ENCODE measurements at regions not wholly inside any gene's neighbourhood (a gene's known extent, or its start where the extent isn't known, plus 50 kb on each side); places are given as distances from the start of the nearest gene placed in this dataset.

DNA sequence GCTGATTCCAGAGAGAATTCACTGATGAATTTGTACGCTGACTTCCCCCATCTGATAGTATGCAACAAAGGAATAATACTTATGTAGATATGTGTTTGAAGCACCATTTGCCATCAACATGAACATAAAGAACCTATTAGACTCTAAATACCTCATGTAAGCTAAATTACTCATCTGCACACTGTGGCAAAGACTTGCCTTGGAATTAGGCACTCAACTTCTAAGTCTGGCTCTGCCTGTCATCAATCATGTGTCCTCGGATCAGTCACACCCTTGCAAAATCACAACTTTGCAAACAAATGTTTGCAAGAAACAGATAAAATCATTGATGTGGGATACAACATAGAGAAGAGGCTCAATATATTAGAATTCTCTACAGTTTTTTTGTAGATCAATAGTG lies 169.9 kb upstream of the LDB2 start:
- no peak for DNase-seq (ENCODE audit: low read depth in 1 of 2, low spot score in 1 of 2)

DNA sequence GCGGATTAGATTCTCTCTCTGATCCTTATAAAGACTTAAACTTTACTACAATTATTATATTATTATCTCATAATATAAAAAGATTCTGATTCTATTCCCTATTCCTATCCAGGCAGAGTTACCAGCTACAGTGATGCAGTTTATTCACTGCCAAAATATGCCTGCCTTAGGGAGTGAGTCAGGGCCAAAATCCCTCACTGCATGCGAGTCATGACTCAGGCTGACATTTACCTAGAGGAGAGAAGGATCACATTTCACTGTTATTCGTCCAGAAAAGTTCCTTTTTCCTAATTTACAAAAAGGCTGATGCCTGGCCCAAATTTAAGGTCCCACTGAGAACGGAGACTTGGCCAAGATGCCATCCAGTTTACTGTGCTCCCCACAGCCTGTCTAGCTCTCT lies 168.5 kb upstream of the LDB2 start:
- no peak for DNase-seq (ENCODE audit: low read depth in 1 of 2, low spot score in 1 of 2)

DNA sequence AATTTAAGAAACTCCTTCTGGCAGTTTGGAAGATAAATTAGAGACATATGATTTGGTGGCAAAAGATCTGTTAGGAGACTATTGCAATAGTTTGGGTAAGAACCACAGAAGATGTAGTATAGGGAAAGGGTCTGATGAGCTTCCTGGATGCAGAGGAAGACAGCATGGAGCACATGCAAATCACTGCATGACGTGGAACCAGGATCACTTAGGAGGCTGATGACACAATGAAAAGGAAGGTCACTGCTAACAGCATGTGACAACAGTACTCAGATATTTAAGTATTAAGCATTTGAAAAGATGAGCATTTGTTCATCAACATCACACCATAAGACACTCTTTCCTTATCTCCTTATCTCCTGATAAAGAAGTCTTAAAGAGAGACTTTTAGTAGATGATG lies 167.8 kb upstream of the LDB2 start:
- DNase-seq (ENCODE audit: low read depth in 1 of 2, low spot score in 1 of 2) = no peak

- no peak for DNase-seq (ENCODE audit: low read depth in 1 of 2, low spot score in 1 of 2)
Measured at GRCh38 chr4:17065821-17066220, 167.4 kb upstream of the LDB2 start.

DNA sequence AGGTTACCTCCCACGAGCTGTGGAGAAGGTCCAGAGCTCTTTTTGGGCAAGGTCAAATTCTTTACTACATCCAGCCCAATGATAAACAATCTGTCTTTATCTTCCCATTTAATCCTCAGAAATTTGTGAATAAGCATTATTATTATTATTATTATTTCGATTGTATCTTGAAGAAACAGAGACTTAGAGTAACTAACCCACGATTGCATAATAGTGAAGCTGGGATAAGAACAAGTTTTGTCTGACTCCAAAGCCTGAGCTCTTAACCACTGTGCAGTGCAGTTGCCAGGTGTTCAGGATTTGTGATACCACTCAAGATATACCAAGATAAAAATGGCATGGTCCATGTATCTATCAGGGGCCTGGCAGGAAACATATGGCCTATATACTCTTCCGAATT lies 166.5 kb upstream of the LDB2 start:
- no peak for DNase-seq (ENCODE audit: low read depth in 1 of 2, low spot score in 1 of 2)

GRCh38 chr4:17063888-17064287 lies 165.4 kb upstream of the LDB2 start:
- DNase-seq (ENCODE audit: low read depth in 1 of 2, low spot score in 1 of 2) = no peak

DNA sequence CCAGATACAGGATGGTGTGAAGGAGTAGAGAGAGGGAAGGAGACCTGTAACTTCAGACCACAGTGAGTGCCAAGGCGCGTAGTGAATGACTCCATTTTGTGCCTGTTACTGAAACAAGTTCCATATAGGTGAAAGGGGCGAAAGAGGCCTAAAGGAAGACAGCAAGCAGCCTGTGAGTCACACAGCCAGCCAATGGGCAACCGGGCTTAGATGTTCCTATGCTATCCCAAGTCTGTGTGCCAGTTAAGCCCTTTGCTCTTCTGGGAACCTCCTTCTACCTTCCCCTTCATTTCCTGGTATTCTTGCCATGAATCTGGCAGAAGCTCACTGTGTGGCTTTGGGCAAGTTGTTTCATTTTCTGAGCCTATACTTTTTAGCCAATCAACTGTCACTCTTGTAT lies 161.8 kb upstream of the LDB2 start:
- no peak for DNase-seq (ENCODE audit: low read depth in 1 of 2, low spot score in 1 of 2)

GRCh38 chr4:17058916-17059741 lies 160.7 kb upstream of the LDB2 start:
- DNase-seq (ENCODE audit: low read depth in 1 of 2, low spot score in 1 of 2) = no peak

GRCh38 chr4:17058536-17058915 lies 160.1 kb upstream of the LDB2 start:
- DNase-seq (ENCODE audit: low read depth in 1 of 2, low spot score in 1 of 2) = no peak

DNA sequence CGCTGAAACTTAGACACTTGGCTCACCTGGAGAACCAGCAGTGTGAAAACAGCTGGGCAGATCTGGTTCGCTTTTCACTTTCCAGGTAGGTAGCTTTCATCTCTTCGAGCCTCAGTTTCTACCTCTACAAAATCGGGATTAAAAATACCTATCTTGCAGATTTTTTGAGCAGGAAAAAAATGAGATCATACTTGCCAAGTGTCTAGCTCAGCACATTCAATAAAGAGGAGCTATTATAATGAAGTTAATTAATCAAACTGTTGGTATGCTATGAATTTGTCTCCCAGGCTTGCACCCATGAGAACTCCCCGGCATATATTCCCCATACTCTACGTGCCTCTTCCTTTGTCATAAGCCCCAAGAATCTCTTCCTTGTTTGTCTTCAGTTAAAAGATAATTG lies 158.6 kb upstream of the LDB2 start:
- DNase-seq (ENCODE audit: low read depth in 1 of 2, low spot score in 1 of 2) = no peak

GRCh38 chr4:17055788-17056187 lies 157.3 kb upstream of the LDB2 start:
- no peak for DNase-seq (ENCODE audit: low read depth in 1 of 2, low spot score in 1 of 2)

GRCh38 chr4:17045866-17046265 lies 147.4 kb upstream of the LDB2 start:
- DNase-seq (ENCODE audit: low read depth in 1 of 2, low spot score in 1 of 2) = no peak

DNA sequence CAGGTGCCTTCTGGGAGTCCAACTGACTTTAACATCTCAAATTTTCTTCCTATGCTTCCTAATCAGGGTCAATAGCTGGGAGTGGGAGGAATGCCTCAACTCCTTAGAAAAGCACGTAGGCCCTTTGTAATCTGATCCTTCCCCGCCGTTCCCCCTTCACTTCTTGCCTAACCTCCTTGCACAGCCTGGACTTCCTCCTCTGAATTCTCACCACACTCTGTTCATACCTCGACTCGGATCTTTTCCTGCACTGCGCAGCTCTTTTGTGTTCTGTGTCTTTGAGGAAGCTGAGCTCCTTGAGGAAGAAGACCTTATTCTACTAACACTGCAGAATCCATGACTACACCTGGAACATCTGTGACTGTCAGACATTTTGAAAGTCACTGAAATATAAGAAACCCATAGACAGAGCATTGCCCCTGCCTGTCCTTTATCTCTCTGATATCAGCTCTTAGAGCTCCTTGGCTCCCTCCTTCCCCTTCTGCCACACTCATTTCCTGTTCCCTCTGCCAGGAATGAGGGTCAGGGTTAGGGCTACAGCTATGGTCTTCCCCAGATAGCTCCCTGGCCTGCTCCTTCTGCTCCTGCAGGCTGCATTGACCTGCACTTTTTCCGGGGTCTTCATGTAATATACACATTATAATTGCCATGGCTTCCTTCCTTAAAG lies 140.2 kb upstream of the LDB2 start:
- no peak for DNase-seq (ENCODE audit: low read depth in 1 of 2, low spot score in 1 of 2)

GRCh38 chr4:17033768-17034181 lies 135.3 kb upstream of the LDB2 start:
- DNase-seq (ENCODE audit: low read depth in 1 of 2, low spot score in 1 of 2) = no peak

DNA sequence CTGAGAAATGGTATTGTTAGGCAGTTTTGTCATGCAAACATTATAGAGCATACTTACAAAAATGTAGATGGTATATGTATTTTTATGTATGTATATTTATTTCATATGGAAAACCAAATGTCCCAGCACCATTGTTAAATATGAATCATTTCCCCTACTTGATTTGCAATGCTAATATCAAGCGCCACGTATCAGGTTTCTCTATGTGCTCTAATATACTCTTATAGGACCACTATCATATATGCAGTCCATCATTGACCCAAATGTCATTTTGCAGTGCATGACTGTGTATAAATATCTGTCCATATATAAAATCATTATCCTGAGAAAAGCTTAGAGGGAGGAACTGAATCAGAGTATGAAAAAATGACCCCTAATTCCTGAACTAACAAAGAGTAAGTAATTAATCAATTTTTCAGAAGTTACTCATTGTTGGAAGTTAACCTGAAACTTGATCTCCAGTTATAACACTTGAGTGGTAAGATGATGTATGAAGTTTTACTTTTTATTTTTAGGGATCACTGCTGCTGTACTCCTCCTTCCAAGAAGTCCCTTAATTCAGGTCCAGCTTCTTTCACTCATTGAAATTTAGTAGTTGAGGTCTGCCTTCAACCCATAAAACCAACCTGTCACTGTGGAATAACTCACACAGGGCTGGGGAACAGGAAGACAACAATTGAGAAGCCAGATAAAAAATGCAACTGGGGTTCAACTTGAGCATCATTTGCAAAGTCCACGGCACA lies 134.8 kb upstream of the LDB2 start:
- DNase-seq (ENCODE audit: low read depth in 1 of 2, low spot score in 1 of 2) = no peak

- no peak for DNase-seq (ENCODE audit: low read depth in 1 of 2, low spot score in 1 of 2)
Measured at GRCh38 chr4:17030543-17030942, 132.1 kb upstream of the LDB2 start.

- DNase-seq (ENCODE audit: low read depth in 1 of 2, low spot score in 1 of 2) = no peak
Measured at GRCh38 chr4:17029964-17030363, 131.5 kb upstream of the LDB2 start.

DNA sequence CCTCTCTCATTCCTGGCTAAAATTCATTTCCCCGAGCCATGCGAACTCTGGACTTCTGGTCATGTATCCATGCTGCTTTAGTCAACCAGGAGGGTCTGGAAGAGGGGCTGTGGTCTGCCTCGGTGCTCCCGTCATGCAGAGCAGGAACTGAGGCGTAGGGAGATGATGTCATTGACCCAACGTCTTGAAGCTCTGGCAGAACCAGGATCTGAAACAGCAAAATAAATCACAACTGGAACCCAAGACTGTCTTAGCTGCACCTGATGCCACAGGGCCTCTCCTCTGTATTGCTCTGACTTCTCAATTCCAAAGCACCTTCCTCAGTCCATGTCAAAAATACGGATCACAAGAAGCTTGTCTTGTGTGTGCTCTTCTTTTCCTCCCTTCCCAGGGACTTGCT lies 131.0 kb upstream of the LDB2 start:
- no peak for DNase-seq (ENCODE audit: low read depth in 1 of 2, low spot score in 1 of 2)

- no peak for DNase-seq (ENCODE audit: low read depth in 1 of 2, low spot score in 1 of 2)
Measured at GRCh38 chr4:17027495-17027894, 129.1 kb upstream of the LDB2 start.

DNA sequence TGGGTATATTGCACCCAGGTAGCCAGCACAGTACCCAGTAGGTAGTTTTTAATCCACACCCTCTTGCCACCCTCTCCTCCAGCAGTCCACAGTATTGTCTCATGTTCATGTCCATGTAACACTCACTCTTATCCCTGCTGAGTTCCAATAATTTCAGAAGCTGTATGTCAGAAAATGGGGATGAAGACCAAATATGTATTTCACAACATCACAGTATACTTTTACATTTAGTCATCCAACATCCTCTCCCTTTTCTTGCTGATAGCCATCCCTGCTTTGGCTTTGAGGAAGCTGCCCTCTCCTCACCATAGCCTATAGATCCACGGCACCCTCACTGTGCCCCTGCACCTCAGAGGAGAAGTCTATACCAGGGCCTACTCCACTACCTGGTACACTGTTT lies 126.0 kb upstream of the LDB2 start:
- no peak for DNase-seq (ENCODE audit: low read depth in 1 of 2, low spot score in 1 of 2)

GRCh38 chr4:17020901-17021300 lies 122.5 kb upstream of the LDB2 start:
- DNase-seq (ENCODE audit: low read depth in 1 of 2, low spot score in 1 of 2) = no peak

- no peak for DNase-seq (ENCODE audit: low read depth in 1 of 2, low spot score in 1 of 2)
Measured at GRCh38 chr4:17020451-17020850, 122.0 kb upstream of the LDB2 start.
